ENCODE measurements at regions not wholly inside any gene's neighbourhood (a gene's known extent, or its start where the extent isn't known, plus 50 kb on each side); places are given as distances from the start of the nearest gene placed in this dataset.

GRCh38 chr1:225711236-225711937 is 58.5 kb upstream of the ENAH start:
- TF ChIP-seq CTCF (IDR thresholded peaks at IDR 0.05) (no peak), POLR2A (IDR thresholded peaks at IDR 0.05) (no peak)
